MM.1S (cell line): ENCODE measurements at regions not wholly inside any gene's neighbourhood (a gene's known extent, or its start where the extent isn't known, plus 50 kb on each side); places are given as distances from the start of the nearest gene placed in this dataset.

Experiments
- DNase-seq: peaks from one replicate; pipeline ENCODE4 v3.0.0-alpha.2; 2015
- H2AFZ ChIP-seq: fragments of 300-600 bp; sonication (generic); 2 replicates; pipeline ENCODE4 v1.6.0; 2016; ENCODE audit warnings: antibody characterized with exemption, low read length
- H3F3A ChIP-seq: fragments of 300-600 bp; sonication (generic); 2 replicates; pipeline ENCODE4 v1.6.1; 2016; ENCODE audit warnings: mild to moderate bottlenecking, antibody characterized with exemption, low read length, moderate library complexity, mixed read lengths; ENCODE audit not compliant: insufficient read depth
- H3K27ac ChIP-seq: fragments of 300-600 bp; sonication (generic); 2 replicates; pipeline ENCODE4 v1.5.1; 2016; ENCODE audit warnings: mild to moderate bottlenecking, low read length
- H3K27me3 ChIP-seq: fragments of 300-600 bp; sonication (generic); replicated peaks from 2 replicates; pipeline ENCODE4 v1.6.0; 2016; ENCODE audit warnings: low read length; ENCODE audit not compliant: insufficient read depth
- H3K36me3 ChIP-seq: fragments of 300-600 bp; sonication (generic); replicated peaks from 2 replicates; pipeline ENCODE4 v1.6.1; 2016; ENCODE audit warnings: mild to moderate bottlenecking, low read length, mixed read lengths; ENCODE audit not compliant: insufficient read depth
- H3K4me1 ChIP-seq: fragments of 300-600 bp; sonication (generic); 2 replicates; pipeline ENCODE4 v1.6.1; 2016; ENCODE audit warnings: low read length, mixed read lengths
- H3K4me2 ChIP-seq: fragments of 300-600 bp; sonication (generic); 2 replicates; pipeline ENCODE4 v1.6.0; 2016; ENCODE audit warnings: low read depth, low read length
- H3K4me3 ChIP-seq: fragments of 300-600 bp; sonication (generic); 2 replicates; pipeline ENCODE4 v1.5.1; 2016; ENCODE audit warnings: low read length, mixed read lengths
- H3K79me2 ChIP-seq: fragments of 300-600 bp; sonication (generic); 2 replicates; pipeline ENCODE4 v1.6.1; 2016; ENCODE audit warnings: mixed run types, low read length, mixed read lengths
- H3K9ac ChIP-seq: fragments of 300-600 bp; sonication (generic); 2 replicates; pipeline ENCODE4 v1.6.1; 2016; ENCODE audit warnings: low read length, mixed read lengths
- H3K9me2 ChIP-seq: fragments of 300-600 bp; sonication (generic); replicated peaks from 2 replicates; pipeline ENCODE4 v1.6.1; 2016; ENCODE audit warnings: mild to moderate bottlenecking, low read length, mixed read lengths; ENCODE audit not compliant: insufficient read depth
- H3K9me3 ChIP-seq: fragments of 300-600 bp; sonication (generic); replicated peaks from 2 replicates; pipeline ENCODE4 v1.6.1; 2016; ENCODE audit warnings: mild to moderate bottlenecking, low read length, mixed read lengths; ENCODE audit not compliant: insufficient read depth
- H4K20me1 ChIP-seq: fragments of 300-600 bp; sonication (generic); 2 replicates; pipeline ENCODE4 v1.6.1; 2016; ENCODE audit warnings: mild to moderate bottlenecking, low read length, moderate library complexity, mixed read lengths; ENCODE audit not compliant: insufficient read depth
- EZH2 ChIP-seq: fragments of 300-600 bp; sonication (generic); optimal IDR thresholded peaks from 2 replicates; pipeline ENCODE3; 2017; ENCODE audit warnings: low read depth, mild to moderate bottlenecking, antibody characterized with exemption, low read length, mixed read lengths
- EZH2phosphoT487 ChIP-seq: fragments of 300-600 bp; sonication (generic); IDR thresholded peaks from 2 replicates; pipeline ENCODE4 v1.6.1; 2018; ENCODE audit warnings: antibody characterized with exemption, low read length
- TF ChIP-seq, protein P1 (sequence below): fragments of 300-600 bp; sonication (generic); IDR thresholded peaks from 2 replicates; pipeline ENCODE4 v1.5.1; 2016; ENCODE audit warnings: antibody characterized with exemption, low read length, mixed read lengths

- H2AFZ ChIP-seq = no peak overlapping the region
- no peaks in the 10 kb centered on the region for H3K27me3 ChIP-seq
- no peak overlapping the region for H3K4me2 ChIP-seq
- H3K9me2 ChIP-seq = no peaks in the 10 kb centered on the region
- TF ChIP-seq EZH2phosphoT487 (no peak), EZH2 (no peak)
- TF ChIP-seq, protein P1, sequence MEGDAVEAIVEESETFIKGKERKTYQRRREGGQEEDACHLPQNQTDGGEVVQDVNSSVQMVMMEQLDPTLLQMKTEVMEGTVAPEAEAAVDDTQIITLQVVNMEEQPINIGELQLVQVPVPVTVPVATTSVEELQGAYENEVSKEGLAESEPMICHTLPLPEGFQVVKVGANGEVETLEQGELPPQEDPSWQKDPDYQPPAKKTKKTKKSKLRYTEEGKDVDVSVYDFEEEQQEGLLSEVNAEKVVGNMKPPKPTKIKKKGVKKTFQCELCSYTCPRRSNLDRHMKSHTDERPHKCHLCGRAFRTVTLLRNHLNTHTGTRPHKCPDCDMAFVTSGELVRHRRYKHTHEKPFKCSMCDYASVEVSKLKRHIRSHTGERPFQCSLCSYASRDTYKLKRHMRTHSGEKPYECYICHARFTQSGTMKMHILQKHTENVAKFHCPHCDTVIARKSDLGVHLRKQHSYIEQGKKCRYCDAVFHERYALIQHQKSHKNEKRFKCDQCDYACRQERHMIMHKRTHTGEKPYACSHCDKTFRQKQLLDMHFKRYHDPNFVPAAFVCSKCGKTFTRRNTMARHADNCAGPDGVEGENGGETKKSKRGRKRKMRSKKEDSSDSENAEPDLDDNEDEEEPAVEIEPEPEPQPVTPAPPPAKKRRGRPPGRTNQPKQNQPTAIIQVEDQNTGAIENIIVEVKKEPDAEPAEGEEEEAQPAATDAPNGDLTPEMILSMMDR = no peak
- no peaks in the 10 kb centered on the region for H4K20me1 ChIP-seq
- H3K27ac ChIP-seq = no peak overlapping the region
- H3K4me3 ChIP-seq = no peak overlapping the region
- H3F3A ChIP-seq = no peaks in the 10 kb centered on the region
- H3K9me3 ChIP-seq = no peaks in the 10 kb centered on the region
- H3K36me3 ChIP-seq = no peaks in the 10 kb centered on the region
- no peaks in the 10 kb centered on the region for H3K4me1 ChIP-seq
- H3K9ac ChIP-seq = no peak overlapping the region
- no peak for DNase-seq
- no peaks in the 10 kb centered on the region for H3K79me2 ChIP-seq
Observed at GRCh38 chr2:6782517-6783237, 83.0 kb downstream of the CMPK2 start.

DNA sequence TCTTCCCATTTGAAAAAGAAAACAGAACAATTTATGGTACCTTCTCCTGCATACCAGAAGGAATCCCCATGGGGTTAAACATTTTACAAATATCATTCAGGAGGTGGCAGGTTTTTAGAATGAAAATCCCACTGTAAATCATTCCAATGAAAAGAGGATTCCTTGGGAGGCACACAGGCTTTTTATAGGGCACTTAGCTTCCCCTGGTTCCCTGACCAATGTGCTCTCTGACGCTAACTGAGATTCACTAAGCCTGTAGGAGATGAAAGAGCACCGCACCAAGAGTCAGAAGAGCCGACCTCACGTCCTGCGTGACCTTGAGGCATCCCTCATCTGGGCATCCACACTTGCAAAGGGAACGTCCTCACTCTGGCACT, 82.5 kb downstream of the CMPK2 start:
- Histone ChIP-seq H3K4me3 (no peak overlapping the region), H4K20me1 (no peaks in the 10 kb centered on the region), H3K79me2 (no peaks in the 10 kb centered on the region), H3K4me1 (no peaks in the 10 kb centered on the region), H3F3A (no peaks in the 10 kb centered on the region), H2AFZ (no peak overlapping the region), H3K4me2 (no peak overlapping the region), H3K27me3 (no peaks in the 10 kb centered on the region), H3K9me2 (no peaks in the 10 kb centered on the region), H3K36me3 (no peaks in the 10 kb centered on the region), H3K9me3 (no peaks in the 10 kb centered on the region), H3K27ac (no peak overlapping the region), H3K9ac (no peak overlapping the region)
- DNase-seq = no peak
- TF ChIP-seq EZH2phosphoT487 (no peak), EZH2 (no peak)
- TF ChIP-seq, protein P1 = no peak

- no peak overlapping the region for H3K9ac ChIP-seq
- DNase-seq = no peak
- no peaks in the 10 kb centered on the region for H3F3A ChIP-seq
- H3K4me3 ChIP-seq = no peak overlapping the region
- no peak overlapping the region for H2AFZ ChIP-seq
- H3K4me2 ChIP-seq = no peak overlapping the region
- no peaks in the 10 kb centered on the region for H3K36me3 ChIP-seq
- H4K20me1 ChIP-seq = no peaks in the 10 kb centered on the region
- H3K27ac ChIP-seq = no peak overlapping the region
- H3K27me3 ChIP-seq = no peaks in the 10 kb centered on the region
- no peak for TF ChIP-seq EZH2
- TF ChIP-seq, protein P1 = no peak
- no peak for TF ChIP-seq EZH2phosphoT487
- H3K9me3 ChIP-seq = no peaks in the 10 kb centered on the region
- H3K79me2 ChIP-seq = no peaks in the 10 kb centered on the region
- H3K9me2 ChIP-seq = no peaks in the 10 kb centered on the region
- H3K4me1 ChIP-seq = no peaks in the 10 kb centered on the region
Observed at GRCh38 chr2:6784291-6784690, 81.4 kb downstream of the CMPK2 start.
